Astrocyte of the cerebellum (primary cell): ENCODE measurements at regions not wholly inside any gene's neighbourhood (a gene's known extent, or its start where the extent isn't known, plus 50 kb on each side); places are given as distances from the start of the nearest gene placed in this dataset.

Experiments used
- DNase-seq: peaks from one replicate; pipeline ENCODE4 v3.0.0-alpha.2; 2011; ENCODE audit warnings: low read depth
- H3K4me3 ChIP-seq: 2 replicates; pipeline ENCODE4 v1.5.1; 2011; ENCODE audit warnings: mild to moderate bottlenecking, low read depth, low read length, moderate library complexity
- CTCF ChIP-seq: IDR thresholded peaks from 2 replicates; pipeline ENCODE4 v1.5.1; 2012; ENCODE audit warnings: low read length, low read depth, moderate library complexity, mild to moderate bottlenecking; ENCODE audit errors: missing control alignments
- in situ Hi-C: cut with HindIII; loops from 2 replicates; pipeline ENCODE4 v1.10.0; 2017; ENCODE audit warnings: low sequenced_read_pairs

- in situ Hi-C loops = no loop called here
- no peak overlapping the region for H3K4me3 ChIP-seq
- TF ChIP-seq CTCF = peak; percentile 57
- DNase-seq = no peak
Observed at GRCh38 chr10:69742928-69743602, 58.6 kb upstream of the COL13A1 start.

GRCh38 chr10:69744971-69745370 is 56.7 kb upstream of the COL13A1 start:
- no peak for TF ChIP-seq CTCF
- DNase-seq = no peak
- no peak overlapping the region for H3K4me3 ChIP-seq
- in situ Hi-C loops = loop anchor here (5.0 kb wide), 1 partner anchor 47 kb away; no protein-coding TSS in a partner anchor

GRCh38 chr10:69745698-69746097 is 56.0 kb upstream of the COL13A1 start:
- no peak overlapping the region for H3K4me3 ChIP-seq
- no peak for DNase-seq
- TF ChIP-seq CTCF = no peak
- in situ Hi-C loops = loop anchor here (5.0 kb wide), 1 partner anchor 47 kb away; no protein-coding TSS in a partner anchor

GRCh38 chr10:69747179-69747578 is 54.5 kb upstream of the COL13A1 start:
- TF ChIP-seq CTCF = no peak
- no peak overlapping the region for H3K4me3 ChIP-seq
- in situ Hi-C loops = loop anchor here (5.0 kb wide), 1 partner anchor 45 kb away; no protein-coding TSS in a partner anchor
- DNase-seq = no peak

GRCh38 chr10:69748621-69749020 is 53.1 kb upstream of the COL13A1 start:
- no peak for TF ChIP-seq CTCF
- in situ Hi-C loops = loop anchor here (5.0 kb wide), 1 partner anchor 44 kb away; no protein-coding TSS in a partner anchor
- H3K4me3 ChIP-seq = no peak overlapping the region
- no peak for DNase-seq

- DNase-seq = no peak
- in situ Hi-C loops = loop anchor here (5.0 kb wide), 1 partner anchor 43 kb away; no protein-coding TSS in a partner anchor
- TF ChIP-seq CTCF = no peak
- no peak overlapping the region for H3K4me3 ChIP-seq
Observed at GRCh38 chr10:69749178-69750010, 52.3 kb upstream of the COL13A1 start.
